Gastroesophageal sphincter (tissue), 3 donors: ENCODE measurements at regions not wholly inside any gene's neighbourhood (a gene's known extent, or its start where the extent isn't known, plus 50 kb on each side); places are given as distances from the start of the nearest gene placed in this dataset.

Source experiments
- CTCF ChIP-seq, 4 experiments: fragments of 200-600 bp in 2 of 4; fragments of 450-650 bp in 2 of 4; sonication (generic) in 1 of 4; IDR thresholded peaks; one replicate each; pipeline ENCODE4 v1.5.1; 2017 to 2019; ENCODE audit warnings: antibody characterized with exemption in 4 of 4, mild to moderate bottlenecking in 2 of 4, moderate library complexity in 2 of 4
- POLR2A ChIP-seq, 2 donors: fragments of 450-650 bp; IDR thresholded peaks; one replicate each; pipeline ENCODE4 v1.6.1; 2017; ENCODE audit warnings: antibody characterized with exemption in 2 of 2, mild to moderate bottlenecking in 2 of 2, moderate library complexity in 1 of 2

- TF ChIP-seq POLR2A (IDR thresholded peaks at IDR 0.05) (no peak), CTCF (IDR thresholded peaks at IDR 0.05) (no peak)
Measured at GRCh38 chr1:106748606-106749005, 307.9 kb upstream of the PRMT6 start.
